Hematopoietic multipotent progenitor cell treated with erythropoietin and hydrocortisone succinate and interleukin-3 and kit ligand, for 4 days (in vitro differentiated cells): ENCODE measurements at regions not wholly inside any gene's neighbourhood (a gene's known extent, or its start where the extent isn't known, plus 50 kb on each side); places are given as distances from the start of the nearest gene placed in this dataset.
"Not testable (repeated sequence)": the region's sequence is repeated elsewhere in the genome, so short reads cannot be mapped to it uniquely, and the experiment has no call there.

Experiments
- DNase-seq: peaks from one replicate; pipeline ENCODE4 v3.0.0-alpha.2; 2015

DNA sequence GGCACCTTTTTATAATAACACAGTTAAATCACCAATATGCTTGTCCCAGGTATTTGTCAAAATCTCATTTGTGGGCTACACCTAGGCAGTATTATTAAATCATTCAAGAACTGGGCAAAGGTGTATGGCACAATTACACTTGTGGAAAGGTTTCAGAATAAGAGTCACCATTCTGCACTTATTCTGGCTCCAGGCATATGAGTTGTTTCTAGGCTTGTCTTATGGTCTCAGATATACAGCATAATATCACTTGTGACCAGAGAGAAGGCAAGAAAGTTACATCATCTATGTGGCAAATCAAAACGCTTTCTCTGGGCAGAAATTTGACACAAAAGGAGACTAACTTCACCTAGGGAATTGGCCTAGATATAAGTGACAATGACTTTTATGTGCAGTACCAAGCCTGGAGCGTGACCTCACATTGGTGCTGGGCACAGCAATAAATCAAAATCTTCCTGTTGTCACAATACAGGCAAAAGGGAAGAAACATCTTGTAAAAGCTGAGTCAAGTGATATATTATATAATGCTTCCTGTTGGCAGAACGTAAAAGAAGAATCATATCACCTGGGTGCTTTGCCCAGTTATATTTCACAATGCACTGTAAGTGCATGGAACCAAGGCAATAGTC is 959.9 kb upstream of the AMELY start:
- DNase-seq = no peak

- DNase-seq = no peak
Measured at GRCh38 chrY:7866976-7867375, 955.4 kb upstream of the AMELY start.

GRCh38 chrY:7860781-7861614 is 949.4 kb upstream of the AMELY start:
- DNase-seq = no peak

GRCh38 chrY:7850191-7850590 is 938.6 kb upstream of the AMELY start:
- no peak for DNase-seq

DNA sequence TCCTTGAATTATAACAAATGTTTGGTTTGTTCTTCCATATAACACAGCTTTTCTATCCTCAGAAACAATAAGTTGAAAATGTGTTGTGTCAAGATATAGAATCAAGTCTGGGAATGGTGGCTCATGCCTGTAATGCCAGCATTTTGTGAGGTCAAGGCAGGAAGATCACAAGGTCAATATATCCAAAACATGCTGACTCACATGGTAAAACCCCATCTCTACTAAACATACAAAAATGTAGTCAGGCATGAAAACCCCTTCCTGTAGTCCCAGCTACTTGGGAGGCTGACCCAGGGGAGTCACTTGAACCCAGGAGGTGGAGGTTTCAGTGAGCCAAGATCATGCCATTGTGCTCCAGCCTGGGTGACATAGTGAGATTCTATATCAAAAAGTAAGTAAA is 934.2 kb upstream of the AMELY start:
- DNase-seq = no peak

- DNase-seq = peak; percentile 13
Measured at GRCh38 chrY:7837046-7837445, 925.5 kb upstream of the AMELY start.

- DNase-seq = peak; percentile 1
Measured at GRCh38 chrY:7836366-7836765, 924.8 kb upstream of the AMELY start.

GRCh38 chrY:7835416-7835815 is 923.9 kb upstream of the AMELY start:
- DNase-seq = no peak

- DNase-seq = no peak
Measured at GRCh38 chrY:7834284-7834683, 922.7 kb upstream of the AMELY start.

GRCh38 chrY:7830881-7831280 is 919.3 kb upstream of the AMELY start:
- DNase-seq = not testable (repeated sequence)

- DNase-seq = no peak
Measured at GRCh38 chrY:7826533-7826932, 915.0 kb upstream of the AMELY start.

- DNase-seq = no peak
Measured at GRCh38 chrY:7825874-7826273, 914.3 kb upstream of the AMELY start.

DNA sequence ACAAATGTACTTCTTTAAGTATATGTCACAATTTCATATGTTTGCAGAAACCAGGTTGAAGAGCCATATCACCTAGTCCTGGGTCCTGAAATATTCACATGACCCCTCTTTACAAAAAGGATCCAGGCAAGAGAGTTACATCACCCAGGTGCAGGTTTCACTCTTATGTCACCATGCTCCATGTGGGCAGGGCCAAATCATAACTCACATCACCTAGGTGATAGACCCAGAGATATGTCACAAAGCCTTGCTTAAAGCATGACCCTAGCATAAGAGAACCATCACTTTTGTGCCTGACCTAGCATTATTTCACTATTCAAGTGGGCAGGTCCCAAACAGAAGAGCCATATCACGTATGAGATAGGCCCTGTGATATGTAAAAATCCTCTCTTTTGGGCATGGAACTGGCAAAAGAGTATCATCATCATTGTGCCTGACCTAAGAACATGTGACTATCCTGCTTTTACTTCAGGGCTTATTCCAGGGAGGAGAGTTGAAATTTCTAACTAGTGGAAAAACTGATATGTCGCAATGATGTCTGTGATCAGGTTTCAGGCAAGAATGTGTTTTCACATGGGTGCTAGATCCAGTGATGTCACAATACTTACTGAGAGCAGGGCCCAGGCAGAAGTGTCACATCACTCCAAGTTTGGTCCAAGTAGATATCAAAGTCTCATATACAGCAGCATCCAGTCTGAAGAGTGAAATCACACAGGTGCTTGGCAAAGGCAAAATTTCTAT is 909.9 kb upstream of the AMELY start:
- DNase-seq = no peak

- DNase-seq = peak; percentile 7
Measured at GRCh38 chrY:7818924-7819323, 907.4 kb upstream of the AMELY start.

GRCh38 chrY:7816567-7816966 is 905.0 kb upstream of the AMELY start:
- DNase-seq = no peak

DNA sequence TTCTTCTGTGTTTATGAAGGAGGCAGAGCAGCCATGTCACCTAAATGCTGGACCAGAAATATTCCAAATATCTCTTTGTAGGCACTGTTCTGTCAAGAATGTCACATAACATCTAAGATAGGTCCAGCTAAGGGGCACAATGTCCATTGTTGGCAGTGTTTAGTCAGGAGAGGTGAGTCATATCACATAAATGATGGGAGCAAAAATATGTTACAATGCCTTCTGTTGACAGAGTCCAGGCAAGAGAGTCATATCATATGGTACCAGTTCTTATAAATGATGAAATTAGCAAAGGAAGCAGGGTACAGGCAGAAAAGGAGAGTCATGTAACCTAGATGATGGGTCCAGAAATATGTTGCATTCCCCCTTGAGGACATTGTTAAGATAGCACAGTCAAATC is 904.4 kb upstream of the AMELY start:
- DNase-seq = no peak

DNA sequence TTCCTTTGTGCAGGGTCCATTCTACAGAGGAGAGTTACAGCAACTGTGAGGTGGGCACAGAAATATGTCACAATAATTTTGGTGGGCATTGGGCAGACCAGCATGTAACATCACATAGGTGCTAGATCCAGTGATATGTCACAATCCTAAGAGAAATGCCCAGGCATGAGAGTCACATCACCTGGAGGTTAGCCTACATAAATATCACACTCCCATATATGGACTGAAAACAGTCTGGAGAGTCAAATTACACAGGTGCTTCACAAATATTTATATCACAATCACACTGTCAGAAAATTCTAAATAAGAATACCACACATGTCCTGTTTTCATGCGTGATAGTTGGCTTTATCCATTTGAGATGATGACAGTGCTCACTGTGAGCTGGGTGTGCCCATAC is 903.7 kb upstream of the AMELY start:
- DNase-seq = no peak

GRCh38 chrY:7814361-7814760 is 902.8 kb upstream of the AMELY start:
- peak; percentile 24 for DNase-seq

DNA sequence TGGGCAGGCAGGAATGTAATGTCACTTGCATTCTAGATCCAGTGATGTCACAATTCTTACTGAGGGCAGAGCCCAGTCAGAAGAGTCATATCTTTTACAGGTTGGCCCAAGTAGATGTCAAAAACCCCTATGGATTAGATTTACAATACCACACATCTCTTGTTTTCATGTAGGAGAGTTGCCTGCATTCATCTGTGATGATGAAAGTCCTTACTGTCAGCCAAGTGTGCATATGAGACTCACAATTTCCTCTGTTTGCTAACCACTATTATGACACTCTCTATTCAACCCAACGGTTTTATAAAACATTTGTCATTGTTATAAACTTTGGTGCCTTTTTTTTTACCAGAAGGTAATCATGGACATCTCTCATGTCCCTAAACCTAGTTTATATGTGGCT is 898.8 kb upstream of the AMELY start:
- peak; percentile 5 for DNase-seq

DNA sequence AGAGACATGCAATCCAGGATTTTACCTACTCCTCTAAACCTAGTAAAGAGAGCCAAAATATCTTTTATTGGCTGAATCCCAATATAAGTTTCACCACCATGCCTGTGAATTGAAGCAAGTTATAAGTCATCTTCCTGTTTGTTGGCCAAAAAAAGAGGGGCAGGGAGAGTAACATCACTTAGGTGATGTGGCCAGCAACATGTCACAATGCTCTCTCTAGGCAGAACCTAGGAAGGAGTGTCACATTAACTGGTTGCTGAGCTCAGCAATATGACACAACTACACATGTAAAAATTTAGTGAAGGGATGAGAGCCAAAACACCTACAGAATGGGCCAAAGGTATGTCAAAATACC is 895.9 kb upstream of the AMELY start:
- no peak for DNase-seq

GRCh38 chrY:7806592-7807515 is 895.3 kb upstream of the AMELY start:
- DNase-seq = no peak

GRCh38 chrY:7805624-7806023 is 894.1 kb upstream of the AMELY start:
- no peak for DNase-seq

- DNase-seq = no peak
Measured at GRCh38 chrY:7803737-7804136, 892.2 kb upstream of the AMELY start.
